G401 (cell line): ENCODE measurements at regions not wholly inside any gene's neighbourhood (a gene's known extent, or its start where the extent isn't known, plus 50 kb on each side); places are given as distances from the start of the nearest gene placed in this dataset.
"Not testable (repeated sequence)": the region's sequence is repeated elsewhere in the genome, so short reads cannot be mapped to it uniquely, and the experiment has no call there.

Experiments
- DNase-seq: peaks from one replicate; pipeline ENCODE4 v3.0.0-alpha.2; 2015; ENCODE audit warnings: low spot score
- in situ Hi-C: cut with HindIII; loops from 2 replicates; pipeline ENCODE4 v1.10.0; 2016; ENCODE audit warnings: low sequenced_read_pairs, mixed read lengths

DNA sequence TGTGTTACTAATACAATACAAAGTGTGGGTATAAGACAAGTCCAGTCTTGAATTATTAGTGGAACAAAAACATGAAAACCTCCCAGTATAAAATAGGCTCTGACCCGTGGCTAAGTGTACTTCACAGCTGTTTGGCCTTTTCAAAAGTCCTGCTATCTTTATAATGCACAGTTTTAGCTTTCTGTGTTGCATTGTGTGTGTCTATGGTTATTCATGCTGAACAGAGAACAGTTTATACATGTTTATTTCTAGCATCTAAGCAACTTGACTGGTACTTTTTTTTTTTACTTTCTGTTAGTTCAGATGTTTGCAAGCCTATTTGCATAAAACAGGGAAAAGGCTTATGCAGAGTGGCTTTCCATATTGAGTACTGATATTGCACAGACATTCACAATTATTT lies 119.2 kb upstream of the CCN2 start:
- DNase-seq = no peak
- in situ Hi-C loops = no loop called here

DNA sequence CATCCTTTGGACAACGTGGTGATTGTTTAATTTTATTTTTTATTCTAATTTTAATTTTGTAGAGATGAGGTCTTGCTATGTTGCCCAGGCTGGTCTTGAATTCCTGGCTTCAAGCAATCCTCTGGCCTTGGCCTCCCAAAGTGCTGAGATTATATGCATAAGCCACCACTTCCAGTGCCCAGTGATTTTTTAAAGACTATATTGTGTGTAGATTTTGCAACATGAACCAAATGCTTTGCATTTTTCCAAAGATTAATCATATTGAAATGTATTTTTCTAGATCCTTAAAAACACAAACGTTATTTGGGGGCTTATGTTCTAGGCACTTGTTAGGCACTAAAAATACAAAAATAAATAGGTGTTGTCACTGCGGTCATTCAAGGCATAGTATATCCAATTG lies 117.6 kb upstream of the CCN2 start:
- DNase-seq = no peak
- in situ Hi-C loops = no loop called here

DNA sequence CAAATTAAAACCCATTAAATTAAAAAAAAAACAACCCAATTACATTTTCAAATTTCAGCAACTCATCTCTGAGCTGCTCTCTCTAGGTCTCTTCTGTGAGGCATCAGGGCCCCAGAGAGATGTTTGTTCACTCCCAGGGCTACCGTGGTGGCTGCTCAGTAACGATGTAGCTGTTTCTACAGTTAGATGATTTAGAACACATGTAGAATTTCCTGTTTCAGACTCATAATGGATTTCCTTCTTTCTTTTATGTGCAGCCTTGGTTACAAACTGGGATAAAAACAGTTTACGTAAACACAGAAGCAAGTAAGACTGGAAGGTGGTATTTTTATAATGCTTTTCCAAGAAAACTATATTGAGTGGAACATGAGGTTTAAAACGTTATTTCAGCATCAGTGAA lies 116.1 kb upstream of the CCN2 start:
- DNase-seq = no peak
- in situ Hi-C loops = no loop called here

DNA sequence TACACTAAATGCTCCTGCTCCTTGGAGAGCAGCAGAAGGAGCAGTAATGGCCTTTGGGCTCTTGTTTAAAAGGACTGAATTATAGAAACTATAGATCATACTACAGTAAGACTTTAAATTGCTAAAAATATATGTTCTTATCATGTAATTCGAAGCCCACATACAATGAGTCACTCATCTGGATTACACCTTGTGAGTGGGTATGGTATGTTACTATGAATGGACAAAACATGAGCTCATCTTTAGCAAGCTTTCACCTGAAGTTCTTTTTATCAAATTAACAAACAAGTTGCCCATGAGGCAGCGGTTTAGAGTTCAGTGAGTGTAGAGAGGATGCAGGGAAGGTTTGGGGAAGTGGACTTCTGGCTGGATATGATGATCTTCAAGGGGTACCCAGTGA lies 114.4 kb upstream of the CCN2 start:
- DNase-seq = no peak
- in situ Hi-C loops = no loop called here

DNA sequence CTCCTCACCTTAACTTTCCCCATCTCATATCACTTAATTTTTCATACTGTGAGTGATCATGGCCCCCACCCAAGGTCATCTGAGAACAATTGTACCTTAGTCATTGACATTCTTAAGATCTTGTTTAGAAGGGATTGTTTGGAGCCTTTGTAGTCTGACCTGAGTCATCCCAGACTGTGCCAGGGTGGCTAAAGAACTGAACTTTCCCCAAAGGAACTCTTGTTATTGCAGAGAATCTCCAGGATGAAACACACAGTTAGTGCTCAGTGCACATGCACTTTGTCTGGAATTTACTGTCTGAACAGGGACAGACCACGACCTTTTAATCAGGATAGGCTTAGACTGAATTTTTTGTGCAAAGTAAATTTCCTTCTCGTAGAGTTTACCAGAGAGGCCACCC lies 112.6 kb upstream of the CCN2 start:
- DNase-seq = no peak
- in situ Hi-C loops = no loop called here

DNA sequence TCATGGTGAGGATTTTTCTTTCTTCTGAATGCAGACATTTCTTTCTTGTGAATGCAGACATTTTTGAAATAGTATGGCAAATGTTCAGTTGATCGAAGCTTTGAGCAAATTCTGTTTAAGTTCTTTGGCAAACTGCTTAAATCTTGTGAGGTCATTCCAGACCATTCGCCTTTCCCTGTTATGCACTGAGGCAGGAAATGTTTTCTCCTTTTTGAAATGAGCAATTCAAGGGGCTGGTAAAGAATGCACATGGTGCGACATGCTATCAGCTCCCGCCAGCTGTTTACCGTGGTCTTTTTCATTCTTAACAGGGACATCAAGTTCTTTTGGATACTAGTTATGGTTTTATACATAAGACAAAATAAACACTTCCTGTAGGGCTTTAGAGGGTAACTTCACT lies 112.0 kb upstream of the CCN2 start:
- DNase-seq = no peak
- in situ Hi-C loops = no loop called here

DNA sequence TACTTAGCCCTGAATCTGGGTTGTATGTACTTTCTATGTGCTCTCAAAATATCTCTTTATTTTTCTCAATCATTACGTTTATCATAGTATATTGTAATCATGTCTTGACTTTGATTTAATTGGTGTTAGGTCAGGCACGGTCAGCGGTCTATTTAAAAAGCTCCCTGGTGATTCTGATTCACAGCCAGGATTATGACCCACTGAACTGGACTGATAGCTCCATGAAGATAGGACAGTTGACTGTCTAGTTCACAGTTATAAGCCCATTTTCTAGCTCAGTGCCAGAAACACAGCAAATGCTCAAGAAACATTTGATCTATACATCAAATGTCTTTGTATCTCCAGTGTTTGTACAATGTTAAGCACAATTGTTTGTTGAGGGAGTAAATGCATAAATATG lies 111.5 kb upstream of the CCN2 start:
- in situ Hi-C loops = no loop called here
- DNase-seq = no peak

DNA sequence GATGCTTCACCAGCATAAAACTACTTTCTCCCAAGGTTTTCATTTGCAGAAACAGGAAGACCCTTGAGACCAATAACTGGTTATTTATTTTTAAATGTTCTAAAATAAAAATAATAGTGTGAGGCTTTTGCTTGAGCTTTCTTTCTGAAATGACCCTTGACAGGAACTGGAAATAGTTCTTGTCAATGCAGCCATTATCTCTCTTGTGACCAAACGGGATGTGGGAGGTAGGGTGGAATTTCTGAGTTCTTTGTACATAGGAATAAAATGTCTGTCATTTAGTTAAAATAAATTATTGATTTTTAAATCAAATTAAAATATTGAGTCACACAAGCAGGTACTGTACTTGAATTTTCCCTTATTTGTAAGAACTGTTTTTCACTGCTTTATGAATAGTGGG lies 110.2 kb upstream of the CCN2 start:
- DNase-seq = no peak
- in situ Hi-C loops = no loop called here

DNA sequence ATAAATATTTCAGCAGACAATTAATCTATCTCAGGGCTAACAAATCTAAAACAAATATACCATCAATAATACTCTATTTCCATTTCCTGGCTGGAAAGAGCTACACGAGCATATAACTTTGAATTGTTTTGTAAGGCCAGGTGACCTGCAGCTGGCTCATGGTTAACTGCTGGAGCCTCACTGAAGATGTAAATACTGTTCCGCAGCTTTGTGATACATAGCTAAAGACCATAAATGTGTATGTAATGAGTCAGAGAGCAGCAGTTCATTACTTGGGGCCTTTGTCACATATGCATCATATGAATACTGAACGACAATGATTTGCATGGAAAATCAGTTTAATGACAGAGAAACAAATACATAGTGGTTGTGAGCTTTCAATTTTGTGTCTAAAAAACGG lies 109.4 kb upstream of the CCN2 start:
- in situ Hi-C loops = no loop called here
- no peak for DNase-seq

DNA sequence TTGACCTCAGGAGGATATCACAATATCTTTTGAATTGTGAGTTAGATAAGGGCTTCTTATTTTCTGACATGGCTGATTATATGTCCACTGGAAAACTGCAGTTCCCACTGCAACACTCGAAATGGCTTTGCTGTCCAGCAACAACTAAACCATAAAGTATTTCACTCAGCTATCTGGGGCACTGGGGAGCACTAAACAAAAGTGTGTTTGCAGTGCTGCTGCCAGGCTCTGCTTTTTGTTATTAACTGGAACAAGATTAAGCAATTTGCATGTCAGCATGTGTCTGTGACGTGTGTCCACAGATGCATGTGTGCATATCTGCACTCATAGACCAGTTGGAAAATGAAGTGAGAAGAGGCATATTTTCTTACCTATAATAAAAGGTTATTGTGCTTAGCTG lies 107.8 kb upstream of the CCN2 start:
- no peak for DNase-seq
- in situ Hi-C loops = no loop called here

DNA sequence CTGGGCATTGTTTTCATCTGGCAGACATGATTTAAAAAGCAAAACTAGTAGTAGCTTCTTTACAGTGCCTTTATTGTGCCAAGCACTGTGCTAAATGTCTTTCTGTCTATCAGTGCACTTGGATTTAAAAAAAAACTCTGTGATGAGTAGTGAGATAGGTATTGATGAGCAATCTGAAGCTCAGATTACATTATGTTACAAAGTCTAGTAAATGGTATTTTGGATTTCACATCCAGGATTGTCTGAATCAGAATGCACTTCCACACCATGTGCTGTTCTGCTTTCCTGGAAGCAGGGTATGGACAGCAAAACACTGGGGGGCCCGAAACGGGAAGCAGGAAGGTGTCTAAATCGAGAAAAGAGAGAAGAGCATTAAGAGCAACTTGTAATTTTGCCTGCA lies 103.4 kb upstream of the CCN2 start:
- in situ Hi-C loops = no loop called here
- no peak for DNase-seq

DNA sequence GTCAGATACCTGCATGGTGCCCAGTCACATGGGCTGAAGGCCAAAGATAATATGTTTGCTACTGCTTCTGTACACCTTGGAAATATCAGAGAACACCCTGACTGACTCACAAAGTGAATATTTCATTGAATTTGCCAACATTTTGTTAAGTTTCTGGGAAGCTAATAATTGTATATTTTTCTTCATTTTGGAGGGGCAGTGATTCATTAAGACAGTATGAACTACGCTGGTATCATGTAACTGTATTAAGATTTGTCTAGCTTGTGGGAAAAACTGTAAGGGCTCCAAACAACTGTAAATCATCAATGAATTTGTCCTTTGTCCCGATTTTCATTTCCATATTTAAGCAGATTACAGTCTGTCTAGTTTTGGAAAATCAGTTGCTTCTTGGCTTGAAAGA lies 102.3 kb upstream of the CCN2 start:
- no peak for DNase-seq
- in situ Hi-C loops = no loop called here

DNA sequence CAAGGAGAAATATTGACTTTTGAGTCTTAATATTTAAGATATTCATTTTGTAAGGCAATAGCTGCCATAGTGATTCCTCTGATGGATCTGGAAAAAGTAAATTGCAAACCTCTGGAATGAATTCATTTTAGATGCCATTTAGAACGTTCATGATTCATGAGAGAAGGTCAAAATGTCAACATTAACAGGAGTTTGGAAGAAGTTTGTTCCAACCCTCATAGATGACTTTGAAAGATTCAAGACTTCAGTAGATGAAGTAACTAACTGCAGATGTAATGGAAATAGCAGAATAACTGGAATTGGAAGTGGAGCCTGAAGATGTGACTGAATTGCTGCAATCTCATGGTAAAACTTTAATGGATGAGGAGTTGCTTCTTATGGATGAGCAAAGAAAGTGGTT lies 100.9 kb upstream of the CCN2 start:
- in situ Hi-C loops = no loop called here
- no peak for DNase-seq

DNA sequence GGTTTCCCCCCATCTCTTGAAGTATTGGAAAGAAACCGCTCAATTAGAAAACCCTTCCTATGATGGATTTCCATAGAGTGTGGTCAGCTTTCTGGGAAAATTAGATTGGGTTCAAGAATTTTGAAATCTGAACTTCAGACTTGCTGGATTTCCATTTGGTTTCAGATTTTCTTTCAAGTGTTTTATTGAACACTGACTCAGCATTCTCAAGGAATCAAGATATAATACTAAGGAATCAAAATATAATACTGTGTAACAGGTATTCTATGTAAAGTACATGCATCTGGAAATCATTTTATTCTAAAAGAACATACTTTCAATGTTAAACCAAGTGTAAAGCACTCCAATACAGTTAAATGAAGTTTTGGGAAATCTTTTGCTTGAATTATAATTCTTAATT lies 94.7 kb upstream of the CCN2 start:
- in situ Hi-C loops = no loop called here
- no peak for DNase-seq

DNA sequence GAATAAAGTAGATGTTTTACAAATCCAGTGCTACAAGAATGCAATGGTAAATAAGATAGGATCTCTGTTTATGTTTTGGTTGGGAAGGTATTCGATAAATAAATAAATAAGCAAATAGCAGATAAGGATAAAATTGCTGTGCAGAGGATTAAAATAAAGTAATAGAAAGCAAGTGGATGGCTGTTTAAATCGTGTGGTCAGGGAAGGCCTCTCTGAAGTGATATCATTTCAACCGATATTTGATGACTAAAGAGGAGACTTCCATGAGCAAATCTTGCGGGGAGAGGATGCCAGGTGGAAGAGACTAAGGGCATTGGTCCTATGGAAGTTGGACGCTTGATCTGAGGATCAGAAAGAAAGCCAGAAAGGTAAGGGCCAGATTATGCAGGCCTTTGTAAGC lies 92.0 kb upstream of the CCN2 start:
- no peak for DNase-seq
- in situ Hi-C loops = no loop called here

DNA sequence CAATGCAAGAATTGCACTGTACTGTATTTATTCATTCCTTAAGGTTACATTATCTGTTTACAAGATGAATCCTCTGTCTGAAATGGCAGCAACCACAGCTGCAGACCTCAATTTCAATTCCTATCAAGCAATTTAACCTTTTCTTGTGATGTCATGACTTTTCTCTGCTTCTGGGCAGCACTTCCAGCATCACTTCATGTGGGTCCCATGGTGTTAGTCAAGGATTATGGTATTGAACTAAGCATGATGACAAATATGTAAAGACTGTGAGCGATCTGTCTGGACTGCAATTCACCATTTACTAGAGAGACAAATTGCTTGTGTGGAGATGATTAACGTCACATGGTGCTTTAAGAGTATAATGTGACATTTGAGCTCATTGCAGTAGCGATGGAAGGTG lies 90.5 kb upstream of the CCN2 start:
- DNase-seq = no peak

DNA sequence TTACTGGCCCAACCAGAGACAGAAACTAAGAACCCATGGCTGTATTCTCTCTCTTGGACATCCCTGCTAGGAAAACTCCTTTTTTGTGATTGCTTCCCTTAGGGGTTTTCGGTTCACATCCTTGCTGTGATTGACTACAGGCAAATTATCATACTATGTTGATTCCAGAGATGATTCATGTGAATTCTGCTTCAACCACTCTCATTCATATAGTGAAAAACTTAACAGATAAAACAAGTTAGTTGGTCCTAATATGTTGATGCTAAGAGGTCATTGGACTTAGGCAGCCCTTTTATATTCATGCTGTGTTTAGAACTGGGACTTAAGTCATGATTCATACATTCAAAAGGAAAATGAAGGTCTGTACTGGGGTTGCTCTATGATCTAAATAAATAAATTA lies 76.9 kb upstream of the CCN2 start:
- in situ Hi-C loops = no loop called here
- no peak for DNase-seq

More for the DNA sequence above, 90.5 kb upstream of the CCN2 start:
- in situ Hi-C loops = no loop called here

DNA sequence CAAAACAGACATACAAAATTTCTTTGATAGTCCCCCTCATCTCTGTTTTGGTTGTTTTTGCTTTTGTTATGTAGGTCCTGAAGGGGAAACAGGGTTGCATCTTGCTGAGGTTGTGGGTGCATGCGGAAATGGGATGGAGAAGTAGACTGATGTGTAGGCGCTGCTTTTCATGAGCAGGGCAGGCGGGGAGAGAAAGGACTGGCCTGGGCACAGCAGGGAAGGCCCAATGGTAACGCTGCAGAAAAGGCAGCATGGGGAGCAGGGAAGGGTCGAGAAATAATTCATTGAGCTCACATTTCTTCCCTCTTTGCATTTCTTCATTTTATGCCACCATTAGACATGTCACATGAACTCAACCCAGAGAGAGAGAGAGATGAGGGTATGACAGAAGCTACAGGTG lies 74.3 kb upstream of the CCN2 start:
- in situ Hi-C loops = no loop called here
- no peak for DNase-seq

DNA sequence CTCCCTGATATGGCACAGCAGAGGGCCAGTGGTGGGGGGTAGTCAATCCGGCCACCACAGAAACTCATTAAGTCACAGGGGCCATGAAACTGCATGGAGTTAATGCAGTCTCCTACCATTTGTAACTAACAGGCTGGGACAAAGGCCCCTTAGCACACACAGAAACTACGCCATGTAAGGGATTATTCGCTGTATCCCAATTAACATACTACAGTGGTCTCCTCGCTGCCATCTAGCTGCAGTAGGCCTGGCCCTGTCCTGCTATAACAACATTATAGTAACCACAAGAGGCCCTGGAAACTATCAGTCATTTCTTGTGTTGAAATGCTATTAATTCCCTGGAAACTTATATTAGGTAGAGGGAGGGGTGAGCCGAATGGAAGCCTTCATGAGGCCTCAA lies 72.3 kb upstream of the CCN2 start:
- no peak for DNase-seq
- in situ Hi-C loops = no loop called here

DNA sequence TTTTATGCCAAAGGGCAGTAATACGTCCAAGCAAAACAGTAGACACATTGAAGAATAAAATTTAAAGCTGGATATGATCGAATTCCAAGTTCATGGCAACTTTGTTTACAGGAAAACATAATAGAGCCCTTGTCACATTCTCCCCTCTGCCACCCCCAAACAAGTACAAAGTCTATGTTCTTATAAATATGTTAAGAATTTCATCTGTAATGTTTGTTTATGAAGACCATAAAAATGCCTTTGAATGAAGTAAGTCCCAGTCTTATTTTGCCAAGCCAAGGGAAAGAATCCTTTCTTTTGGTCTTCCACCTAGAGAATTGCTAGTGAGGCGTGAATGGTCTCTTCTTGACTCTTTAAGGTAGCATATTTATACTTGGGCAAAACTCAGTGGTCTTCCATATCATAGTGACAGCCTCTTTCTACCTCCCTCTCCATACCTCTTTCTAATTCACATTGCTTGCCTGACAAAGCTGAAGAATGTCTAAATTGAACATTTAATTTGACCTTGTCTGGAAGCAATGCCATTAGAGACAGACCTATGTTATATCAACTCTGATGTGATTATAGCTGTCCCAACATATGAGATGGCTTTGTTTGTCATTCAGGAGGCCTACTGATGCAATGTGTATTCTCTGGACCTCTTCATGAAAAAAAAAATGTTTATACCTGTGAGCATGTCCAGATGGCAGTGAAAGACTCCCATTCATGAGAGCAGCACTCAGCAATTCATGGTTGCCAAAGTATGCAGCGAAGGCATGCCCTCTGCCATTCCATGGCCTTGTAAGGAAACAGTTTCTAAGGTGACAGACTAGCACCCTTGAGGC lies 70.6 kb upstream of the CCN2 start:
- DNase-seq = no peak
- in situ Hi-C loops = no loop called here

DNA sequence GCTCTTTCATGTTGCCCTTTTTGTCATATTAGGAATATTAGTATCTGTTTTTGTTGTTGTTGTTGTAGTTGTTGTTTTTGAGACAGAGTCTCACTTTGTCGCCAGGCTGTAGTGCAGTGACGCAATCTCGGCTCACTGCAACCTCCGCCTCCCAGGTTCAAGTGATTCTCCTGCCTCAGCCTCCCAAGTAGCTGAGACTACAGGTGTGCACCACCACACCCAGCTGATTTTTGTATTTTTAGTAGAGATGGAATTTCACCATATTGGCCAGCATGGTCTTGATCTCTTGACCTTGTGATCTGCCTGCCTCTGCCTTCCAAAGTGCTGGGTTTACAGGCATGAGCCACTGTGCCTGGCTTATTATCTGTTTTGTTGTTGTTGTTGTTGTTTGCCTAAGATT lies 69.7 kb upstream of the CCN2 start:
- in situ Hi-C loops, DNase-seq: not testable (repeated sequence)

DNA sequence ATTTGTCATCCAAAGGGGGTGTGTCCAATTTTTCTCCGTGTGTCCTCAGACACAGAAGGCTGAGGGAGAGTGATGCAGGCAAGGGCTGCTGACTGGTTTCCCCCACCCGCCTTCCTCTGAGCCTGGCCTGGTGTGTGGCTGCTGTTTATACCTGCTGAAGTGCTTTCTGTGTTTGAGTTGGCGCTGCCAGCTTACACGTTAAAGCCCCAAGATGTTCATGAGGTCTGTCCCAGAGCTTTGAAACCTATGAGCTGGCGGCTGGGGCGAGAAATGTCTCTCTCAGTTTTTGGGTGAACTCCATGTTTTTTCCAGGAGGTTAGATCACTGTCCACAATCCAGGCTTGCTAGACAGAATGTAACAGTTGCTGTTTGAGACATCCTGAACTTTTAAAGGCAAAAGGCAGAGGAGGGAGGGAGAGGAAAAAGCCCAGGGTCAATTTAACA lies 69.0 kb upstream of the CCN2 start:
- DNase-seq = no peak
- in situ Hi-C loops = no loop called here
